SK-N-SH treated with all-trans-retinoic acid at 6 μM for 48 hours (cell line): ENCODE measurements at regions not wholly inside any gene's neighbourhood (a gene's known extent, or its start where the extent isn't known, plus 50 kb on each side); places are given as distances from the start of the nearest gene placed in this dataset.

Experiments
- CREB5 ChIP-seq: fragments of 250-450 bp; sonication (Bioruptor Pico); IDR thresholded peaks from 2 replicates; pipeline ENCODE4 v1.5.1; 2020; ENCODE audit warnings: low read depth, mild to moderate bottlenecking, moderate library complexity
- GLIS3 ChIP-seq: fragments of 250-450 bp; sonication (Bioruptor Pico); IDR thresholded peaks from 2 replicates; pipeline ENCODE4 v1.5.0; 2020; ENCODE audit warnings: mild to moderate bottlenecking, moderate library complexity
- OSR1 ChIP-seq: fragments of 250-450 bp; sonication (Bioruptor Pico); IDR thresholded peaks from 2 replicates; pipeline ENCODE4 v1.8.0; 2022; ENCODE audit warnings: moderate library complexity, mild to moderate bottlenecking, inconsistent platforms
- POU6F1 ChIP-seq: fragments of 250-450 bp; sonication (Bioruptor Pico); IDR thresholded peaks from 2 replicates; pipeline ENCODE4 v1.8.0; 2021; ENCODE audit warnings: low read depth, mild to moderate bottlenecking, moderate library complexity, borderline replicate concordance
- PPARA ChIP-seq: fragments of 250-450 bp; sonication (Bioruptor Pico); IDR thresholded peaks from 2 replicates; pipeline ENCODE4 v1.5.0; 2020; ENCODE audit warnings: mild to moderate bottlenecking, borderline replicate concordance
- RARB ChIP-seq: fragments of 250-450 bp; sonication (Bioruptor Pico); IDR thresholded peaks from 2 replicates; pipeline ENCODE4 v1.8.0; 2021; ENCODE audit warnings: mild to moderate bottlenecking, moderate library complexity
- ZC3H10 ChIP-seq: fragments of 250-450 bp; sonication (Bioruptor Pico); IDR thresholded peaks from 2 replicates; pipeline ENCODE4 v1.5.1; 2021; ENCODE audit warnings: mild to moderate bottlenecking, moderate library complexity
- ZFP3 ChIP-seq: fragments of 250-450 bp; sonication (Bioruptor Pico); IDR thresholded peaks from 2 replicates; pipeline ENCODE4 v1.5.0; 2020; ENCODE audit warnings: mild to moderate bottlenecking, moderate library complexity
- ZNF70 ChIP-seq: fragments of 450-650 bp; formaldehyde crosslinking; IDR thresholded peaks from 2 replicates; pipeline ENCODE4 v1.5.0; 2020; ENCODE audit warnings: mild to moderate bottlenecking, moderate library complexity
- ZNF8 ChIP-seq: fragments of 450-650 bp; formaldehyde crosslinking; IDR thresholded peaks from 2 replicates; pipeline ENCODE4 v1.5.0; 2020; ENCODE audit warnings: mild to moderate bottlenecking, moderate library complexity

GRCh38 chr6:140931581-140931980 lies 1201.1 kb upstream of the GJE1 start:
- TF ChIP-seq POU6F1 (CRISPR knock-in tag) (no peak), ZNF70 (CRISPR knock-in tag) (no peak), ZC3H10 (no peak), ZFP3 (no peak), GLIS3 (no peak), RARB (CRISPR knock-in tag) (no peak), ZNF8 (no peak), PPARA (CRISPR knock-in tag) (no peak), OSR1 (CRISPR knock-in tag) (no peak), CREB5 (CRISPR knock-in tag) (no peak)
